Common myeloid progenitor, CD34-positive (primary cell): ENCODE measurements at regions not wholly inside any gene's neighbourhood (a gene's known extent, or its start where the extent isn't known, plus 50 kb on each side); places are given as distances from the start of the nearest gene placed in this dataset.

Experiments used
- CTCF ChIA-PET: fragments of 350-600 bp; sonication (Branson Sonifier 250); formaldehyde crosslinking; loops from one replicate; lab custom pipeline; 2021; ENCODE audit warnings: antibody characterized with exemption; lab: Charles Lee
- POLR2A ChIA-PET: fragments of 350-600 bp; sonication (Branson Sonifier 250); formaldehyde crosslinking; loops from one replicate; lab custom pipeline; 2021; ENCODE audit warnings: antibody characterized with exemption; lab: Charles Lee
- DNase-seq, 3 donors: peaks; one replicate each; pipeline versions ENCODE4 v3.0.0 to v3.0.0-alpha.2; 2013
- H3K27ac ChIP-seq, 2 experiments: 1 replicate in 1 of 2; 2 replicates in 1 of 2; pipeline ENCODE4 v1.7.0; 2013; ENCODE audit warnings: inconsistent platforms in 2 of 2, low read length in 2 of 2, mild to moderate bottlenecking in 2 of 2, low read depth in 1 of 2, moderate library complexity in 1 of 2; ENCODE audit not compliant: severe bottlenecking in 2 of 2, insufficient read depth in 1 of 2, poor library complexity in 1 of 2
- H3K27me3 ChIP-seq, 5 experiments: replicated peaks in 2 of 5; 1 replicate in 3 of 5; 2 replicates in 2 of 5; pipeline versions ENCODE4 v1.6.1 to v1.7.0; 2013; ENCODE audit warnings: low read length in 4 of 5, mild to moderate bottlenecking in 2 of 5, moderate library complexity in 2 of 5, inconsistent platforms in 1 of 5; ENCODE audit not compliant: insufficient read depth in 5 of 5, control insufficient read depth in 4 of 5
- H3K36me3 ChIP-seq, 4 experiments: 1 replicate in 2 of 4; 2 replicates in 2 of 4; pipeline versions ENCODE4 v1.6.1 to v1.7.0; 2013; ENCODE audit warnings: low read length in 3 of 4, control low read depth in 1 of 4, mild to moderate bottlenecking in 1 of 4; ENCODE audit not compliant: control insufficient read depth in 4 of 4, insufficient read depth in 4 of 4
- H3K4me1 ChIP-seq, 4 experiments: 1 replicate in 3 of 4; 2 replicates in 1 of 4; pipeline versions ENCODE4 v1.6.1 to v1.7.1; 2013; ENCODE audit warnings: low read length in 3 of 4, mild to moderate bottlenecking in 3 of 4, control low read depth in 1 of 4, inconsistent platforms in 1 of 4, moderate library complexity in 1 of 4; ENCODE audit not compliant: control insufficient read depth in 4 of 4, insufficient read depth in 4 of 4; ENCODE audit errors: control extremely low read depth in 1 of 4
- H3K4me3 ChIP-seq, 7 experiments: 1 replicate in 4 of 7; 2 replicates in 3 of 7; pipeline versions ENCODE4 v1.5.1 to v1.7.0; 2013; ENCODE audit warnings: mild to moderate bottlenecking in 7 of 7, low read length in 6 of 7, moderate library complexity in 6 of 7, inconsistent platforms in 2 of 7, low read depth in 2 of 7, control low read depth in 1 of 7; ENCODE audit not compliant: insufficient read depth in 4 of 7, control insufficient read depth in 1 of 7; ENCODE audit errors: extremely low read depth in 1 of 7
- H3K9me3 ChIP-seq, 5 experiments: 1 replicate in 4 of 5; 2 replicates in 1 of 5; pipeline versions ENCODE4 v1.6.1 to v1.7.1; 2013; ENCODE audit warnings: low read length in 4 of 5, mild to moderate bottlenecking in 2 of 5, inconsistent platforms in 1 of 5, low read depth in 1 of 5, moderate library complexity in 1 of 5; ENCODE audit not compliant: control insufficient read depth in 4 of 5, insufficient read depth in 2 of 5; ENCODE audit errors: control extremely low read depth in 1 of 5
- WGBS: methylation state at CpG from one replicate; pipeline ENCODE4 v1.1.5; 2013; ENCODE audit not compliant: insufficient coverage; 5-methylcytosine and 5-hydroxymethylcytosine counted together

GRCh38 chr1:30033256-30034104, 689.9 kb downstream of the MATN1 start:
- Histone ChIP-seq H3K4me3 (no peak overlapping the region), H3K36me3 (no peaks in the 10 kb centered on the region), H3K9me3 (peaks cover 0 to 13% (median 0%) of the 10 kb centered on the region in 5 experiments), H3K27me3 (peaks cover 0 to 12% (median 3%) of the 10 kb centered on the region in 5 experiments), H3K27ac (no peak overlapping the region), H3K4me1 (no peaks in the 10 kb centered on the region)
- ChIA-PET CTCF (interaction anchor here (1.8 kb wide), 1 partner anchor 10 kb away, joined by 3 read pairs; no protein-coding TSS in a partner anchor), POLR2A (no interaction called here)
- WGBS = 90% methylated on average over 8 of the region's 8 CpGs
- no peak for DNase-seq

GRCh38 chr1:30032302-30032701, 691.1 kb downstream of the MATN1 start:
- CTCF ChIA-PET = interaction anchor here (1.8 kb wide), 1 partner anchor 9 kb away, joined by 3 read pairs; no protein-coding TSS in a partner anchor
- H3K4me1 ChIP-seq = no peaks in the 10 kb centered on the region
- H3K9me3 ChIP-seq = peaks cover 0 to 13% (median 0%) of the 10 kb centered on the region in 5 experiments
- POLR2A ChIA-PET = no interaction called here
- WGBS = no CpG with 5 or more reads among the region's 1 CpG
- H3K36me3 ChIP-seq = no peaks in the 10 kb centered on the region
- H3K4me3 ChIP-seq = no peak overlapping the region
- no peak overlapping the region for H3K27ac ChIP-seq
- peaks cover 0 to 12% (median 3%) of the 10 kb centered on the region in 5 experiments for H3K27me3 ChIP-seq
- no peak for DNase-seq

DNA sequence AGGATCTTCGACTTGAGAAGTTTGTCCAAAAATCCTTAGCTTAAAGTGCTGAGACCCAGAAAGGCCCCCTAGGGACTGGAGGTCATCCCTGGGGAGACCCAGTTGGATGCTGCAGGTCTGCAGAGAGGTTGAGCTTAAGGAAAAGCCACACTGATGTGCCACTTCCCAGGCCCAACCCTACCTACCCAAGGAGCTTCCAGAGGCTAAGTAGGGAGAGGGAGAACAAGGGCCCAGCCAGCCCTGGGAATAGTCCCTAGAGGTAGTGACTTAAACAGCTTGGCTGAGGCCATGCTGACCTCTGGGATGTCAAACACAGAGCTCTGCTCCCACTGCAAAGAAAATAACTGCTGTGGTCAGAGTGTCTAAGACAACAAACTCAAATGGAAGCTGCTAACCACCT, 693.7 kb downstream of the MATN1 start:
- no peak for DNase-seq
- Histone ChIP-seq H3K27ac (no peak overlapping the region), H3K4me1 (no peaks in the 10 kb centered on the region), H3K36me3 (no peaks in the 10 kb centered on the region), H3K4me3 (no peak overlapping the region), H3K9me3 (peaks cover 0 to 13% (median 0%) of the 10 kb centered on the region in 5 experiments), H3K27me3 (peaks cover 0 to 14% (median 3%) of the 10 kb centered on the region in 5 experiments)
- WGBS = no CpG with 5 or more reads among the region's 1 CpG
- POLR2A ChIA-PET = no interaction called here
- CTCF ChIA-PET = no interaction called here

- peaks cover 0 to 13% (median 2%) of the 10 kb centered on the region in 5 experiments for H3K9me3 ChIP-seq
- H3K4me3 ChIP-seq = no peak overlapping the region
- no peak overlapping the region for H3K27ac ChIP-seq
- 80% methylated on average over 3 of the region's 3 CpGs for WGBS
- H3K4me1 ChIP-seq = no peaks in the 10 kb centered on the region
- ChIA-PET CTCF (no interaction called here), POLR2A (no interaction called here)
- DNase-seq = no peak
- no peaks in the 10 kb centered on the region for H3K36me3 ChIP-seq
- peaks cover 0 to 18% (median 3%) of the 10 kb centered on the region in 5 experiments for H3K27me3 ChIP-seq
Measured at GRCh38 chr1:30028939-30029338, 694.4 kb downstream of the MATN1 start.

- ChIA-PET POLR2A (no interaction called here), CTCF (no interaction called here)
- Histone ChIP-seq H3K36me3 (no peaks in the 10 kb centered on the region), H3K4me1 (no peaks in the 10 kb centered on the region), H3K27ac (no peak overlapping the region), H3K4me3 (no peak overlapping the region), H3K27me3 (peaks cover 0 to 14% (median 3%) of the 10 kb centered on the region in 5 experiments), H3K9me3 (peaks cover 0 to 13% (median 2%) of the 10 kb centered on the region in 5 experiments)
- no peak for DNase-seq
- 70% methylated on average over 1 of the region's 2 CpGs for WGBS
Measured at GRCh38 chr1:30028283-30028682, 695.1 kb downstream of the MATN1 start.

DNA sequence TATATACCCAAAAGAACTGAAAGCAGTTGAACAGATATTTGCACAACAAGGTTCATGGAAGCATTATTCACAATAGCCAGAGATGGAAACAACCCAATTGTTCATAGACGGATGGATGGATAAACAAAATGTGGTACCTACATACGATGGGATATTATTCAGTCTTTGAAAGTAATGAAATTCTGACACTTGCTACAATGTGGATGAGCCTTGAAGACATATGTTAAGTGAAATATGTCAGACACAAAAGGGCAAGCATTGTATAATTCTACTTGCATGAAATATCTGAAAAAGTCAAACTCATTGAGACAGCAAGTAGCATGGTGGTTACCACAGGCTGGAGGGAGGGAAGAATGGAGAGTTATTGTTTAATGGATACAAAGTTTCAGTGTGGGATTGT, 696.1 kb downstream of the MATN1 start:
- peaks cover 0 to 6% (median 2%) of the 10 kb centered on the region in 5 experiments for H3K9me3 ChIP-seq
- H3K4me3 ChIP-seq = no peak overlapping the region
- ChIA-PET CTCF (no interaction called here), POLR2A (no interaction called here)
- H3K36me3 ChIP-seq = no peaks in the 10 kb centered on the region
- H3K27ac ChIP-seq = no peak overlapping the region
- no peaks in the 10 kb centered on the region for H3K4me1 ChIP-seq
- 100% methylated on average over 2 of the region's 2 CpGs for WGBS
- H3K27me3 ChIP-seq = peaks cover 0 to 13% (median 3%) of the 10 kb centered on the region in 5 experiments
- DNase-seq = no peak
